H9 (cell line): ENCODE measurements at regions not wholly inside any gene's neighbourhood (a gene's known extent, or its start where the extent isn't known, plus 50 kb on each side); places are given as distances from the start of the nearest gene placed in this dataset.
"Not testable (repeated sequence)": the region's sequence is repeated elsewhere in the genome, so short reads cannot be mapped to it uniquely, and the experiment has no call there.

ENCODE experiments used
- DNase-seq: peaks from one replicate; pipeline ENCODE4 v3.0.0-alpha.2; 2017
- H2AFZ ChIP-seq: one replicate; pipeline ENCODE4 v1.6.1; 2013; ENCODE audit warnings: mild to moderate bottlenecking, low read length, control low read depth, moderate library complexity
- H2AK5ac ChIP-seq: 2 replicates; pipeline ENCODE4 v1.6.1; 2013; ENCODE audit warnings: low read length, control low read depth, mixed read lengths; ENCODE audit not compliant: insufficient read length
- H2BK120ac ChIP-seq: one replicate; pipeline ENCODE4 v1.6.1; 2013; ENCODE audit warnings: low read depth, mild to moderate bottlenecking, low read length, control low read depth, inconsistent platforms; ENCODE audit not compliant: poor library complexity, severe bottlenecking
- H2BK12ac ChIP-seq: 2 replicates; pipeline ENCODE4 v1.6.1; 2013; ENCODE audit warnings: low read length, control low read depth, mixed read lengths, low read depth; ENCODE audit not compliant: insufficient read length
- H2BK15ac ChIP-seq: 2 replicates; pipeline ENCODE4 v1.6.1; 2013; ENCODE audit warnings: low read depth, low read length, control low read depth
- H2BK20ac ChIP-seq: one replicate; pipeline ENCODE4 v1.6.1; 2013; ENCODE audit warnings: low read depth, mild to moderate bottlenecking, low read length, control low read depth, inconsistent platforms; ENCODE audit not compliant: poor library complexity, severe bottlenecking
- H2BK5ac ChIP-seq: 2 replicates; pipeline ENCODE4 v1.6.1; 2013; ENCODE audit warnings: low read length, control low read depth, mixed read lengths; ENCODE audit not compliant: insufficient read length
- H3K14ac ChIP-seq: 2 replicates; pipeline ENCODE4 v1.6.1; 2013; ENCODE audit warnings: low read length, control low read depth; ENCODE audit not compliant: insufficient read depth
- H3K18ac ChIP-seq: 2 replicates; pipeline ENCODE4 v1.6.1; 2013; ENCODE audit warnings: low read depth, mild to moderate bottlenecking, mixed read lengths, low read length, control low read depth; ENCODE audit not compliant: insufficient read length
- H3K23ac ChIP-seq: 2 replicates; pipeline ENCODE4 v1.6.1; 2013; ENCODE audit warnings: low read length, control low read depth, mixed read lengths, low read depth; ENCODE audit not compliant: insufficient read length
- H3K23me2 ChIP-seq: 2 replicates; pipeline ENCODE4 v1.6.1; 2013; ENCODE audit warnings: low read depth, mild to moderate bottlenecking, mixed read lengths, low read length, control low read depth; ENCODE audit not compliant: insufficient read length, poor library complexity, severe bottlenecking
- H3K27ac ChIP-seq: 2 replicates; pipeline ENCODE4 v1.5.1; 2013; ENCODE audit warnings: low read length, control low read depth, mixed read lengths, low read depth; ENCODE audit not compliant: insufficient read length
- H3K27me3 ChIP-seq: 2 replicates; pipeline ENCODE4 v1.6.1; 2013; ENCODE audit warnings: low read length, control low read depth, inconsistent platforms; ENCODE audit not compliant: insufficient read depth
- H3K4ac ChIP-seq: 2 replicates; pipeline ENCODE4 v1.6.1; 2013; ENCODE audit warnings: low read depth, mild to moderate bottlenecking, control low read depth, inconsistent platforms, low read length, moderate library complexity
- H3K4me1 ChIP-seq: 2 replicates; pipeline ENCODE4 v1.6.1; 2013; ENCODE audit warnings: low read length, control low read depth, inconsistent platforms; ENCODE audit not compliant: insufficient read depth
- H3K4me2 ChIP-seq: 2 replicates; pipeline ENCODE4 v1.6.1; 2013; ENCODE audit warnings: low read length, control low read depth, mixed read lengths; ENCODE audit not compliant: insufficient read length, insufficient read depth
- H3K56ac ChIP-seq: 2 replicates; pipeline ENCODE4 v1.6.1; 2013; ENCODE audit warnings: low read depth, mild to moderate bottlenecking, mixed read lengths, low read length, control low read depth; ENCODE audit not compliant: insufficient read length
- H3K79me1 ChIP-seq: 2 replicates; pipeline ENCODE4 v1.6.1; 2013; ENCODE audit warnings: low read depth, mild to moderate bottlenecking, moderate library complexity, low read length, control low read depth, inconsistent platforms; ENCODE audit not compliant: insufficient read depth, poor library complexity, severe bottlenecking
- H3K79me2 ChIP-seq: 2 replicates; pipeline ENCODE4 v1.6.1; 2013; ENCODE audit warnings: low read length, control low read depth, inconsistent platforms; ENCODE audit not compliant: insufficient read depth
- H3K9ac ChIP-seq: 2 replicates; pipeline ENCODE4 v1.6.1; 2013; ENCODE audit warnings: low read length, control low read depth, mixed read lengths; ENCODE audit not compliant: insufficient read length; ENCODE audit errors: extremely low read depth
- H3K9me3 ChIP-seq: one replicate; pipeline ENCODE4 v1.6.1; 2013; ENCODE audit warnings: low read depth, low read length, inconsistent platforms; ENCODE audit not compliant: control insufficient read depth
- H3T11ph ChIP-seq: one replicate; pipeline ENCODE4 v1.6.1; 2013; ENCODE audit warnings: mild to moderate bottlenecking, low read length, control low read depth, inconsistent platforms
- H4K20me1 ChIP-seq: one replicate; pipeline ENCODE4 v1.6.1; 2013; ENCODE audit not compliant: control insufficient read depth, insufficient read length, insufficient read depth
- H4K5ac ChIP-seq: 2 replicates; pipeline ENCODE4 v1.6.1; 2013; ENCODE audit warnings: low read depth, mild to moderate bottlenecking, mixed read lengths, low read length, control low read depth; ENCODE audit not compliant: insufficient read length
- H4K8ac ChIP-seq: replicated peaks from 2 replicates; pipeline ENCODE4 v1.6.1; 2013; ENCODE audit warnings: low read length, control low read depth, mixed read lengths, low read depth; ENCODE audit not compliant: insufficient read length
- H4K91ac ChIP-seq: 2 replicates; pipeline ENCODE4 v1.6.1; 2013; ENCODE audit warnings: low read depth, mild to moderate bottlenecking, moderate library complexity, mixed read lengths, low read length, control low read depth; ENCODE audit not compliant: insufficient read length
- H3K27ac Mint-ChIP-seq, 3 experiments: 2 replicates in 2 of 3; 3 replicates in 1 of 3; pipeline ENCODE4 v1.8.0; 2020 to 2021; ENCODE audit warnings: mixed read lengths in 3 of 3, mild to moderate bottlenecking in 1 of 3, moderate library complexity in 1 of 3
- H3K27me3 Mint-ChIP-seq: 2 replicates; pipeline ENCODE4 v1.8.0; 2021; ENCODE audit warnings: low read depth, mild to moderate bottlenecking, moderate library complexity, mixed read lengths
- H3K36me3 Mint-ChIP-seq, 3 experiments: 2 replicates in 2 of 3; 3 replicates in 1 of 3; pipeline ENCODE4 v1.8.0; 2020 to 2021; ENCODE audit warnings: low read depth in 3 of 3, mixed read lengths in 3 of 3; ENCODE audit not compliant: insufficient read depth in 1 of 3
- H3K4me1 Mint-ChIP-seq, 2 experiments: 2 replicates each; pipeline ENCODE4 v1.8.0; 2020; ENCODE audit warnings: mixed read lengths in 2 of 2
- H3K4me3 Mint-ChIP-seq, 2 experiments: 2 replicates in 1 of 2; 3 replicates in 1 of 2; pipeline ENCODE4 v1.8.0; 2020 to 2021; ENCODE audit warnings: mild to moderate bottlenecking in 2 of 2, mixed read lengths in 2 of 2, moderate library complexity in 1 of 2
- H3K9me3 Mint-ChIP-seq, 2 experiments: 2 replicates in 1 of 2; 3 replicates in 1 of 2; pipeline ENCODE4 v1.8.0; 2020; ENCODE audit warnings: mild to moderate bottlenecking in 2 of 2, mixed read lengths in 2 of 2, moderate library complexity in 1 of 2
- CTCF ChIP-seq: fragments of 200-600 bp; sonication (generic); conservative IDR thresholded peaks from 3 replicates; pipeline ENCODE4 v1.8.0; 2021; ENCODE audit warnings: antibody characterized with exemption, mild to moderate bottlenecking
- WGBS: extraction: QIAGEN DNeasy Blood & Tissue Kit; methylation state at CpG from one replicate; pipeline ENCODE4 v1.1.7; 2013; ENCODE audit warnings: missing lambda C conversion rate, low lambda C conversion rate, mixed read lengths; ENCODE audit not compliant: insufficient read length; ENCODE audit errors: extremely low coverage; 5-methylcytosine and 5-hydroxymethylcytosine counted together

GRCh38 chr16:59950431-59950830, 1216.3 kb upstream of the GOT2 start:
- H3K23ac ChIP-seq = no peak overlapping the region
- H3K79me1 ChIP-seq = no peaks in the 10 kb centered on the region
- Mint-ChIP-seq H3K4me3 (no peak overlapping the region), H3K27me3 (no peaks in the 10 kb centered on the region), H3K36me3 (no peaks in the 10 kb centered on the region; a peak in 1 of 7 replicates), H3K27ac (no peak overlapping the region), H3K4me1 (peaks cover 4% of the 10 kb centered on the region in 2 experiments; a peak in 3 of 4 replicates), H3K9me3 (peaks cover 0 to 2% of the 10 kb centered on the region in 2 experiments; a peak in 2 of 5 replicates)
- H2AFZ ChIP-seq = no peak overlapping the region
- no peak overlapping the region for H2AK5ac ChIP-seq
- H4K91ac ChIP-seq = no peak overlapping the region
- no peaks in the 10 kb centered on the region for H3K4me1 ChIP-seq
- H3K4ac ChIP-seq = no peak overlapping the region
- no peak overlapping the region for H3K18ac ChIP-seq
- H3K23me2 ChIP-seq = no peaks in the 10 kb centered on the region
- no peak overlapping the region for H2BK15ac ChIP-seq
- H4K8ac ChIP-seq = no peak overlapping the region
- no peak overlapping the region for H3K14ac ChIP-seq
- no peak overlapping the region for H3K56ac ChIP-seq
- no peak overlapping the region for H4K5ac ChIP-seq
- H2BK120ac ChIP-seq = no peak overlapping the region
- no peaks in the 10 kb centered on the region for H3K79me2 ChIP-seq
- no peaks in the 10 kb centered on the region for H3K9me3 ChIP-seq
- WGBS = no CpG with 5 or more reads among the region's 2 CpGs
- no peak overlapping the region for H3K4me2 ChIP-seq
- H3K9ac ChIP-seq = no peak overlapping the region
- TF ChIP-seq CTCF = no peak
- H2BK20ac ChIP-seq = no peak overlapping the region
- H4K20me1 ChIP-seq = no peaks in the 10 kb centered on the region
- H3K27ac ChIP-seq = no peak overlapping the region
- no peak for DNase-seq
- H3K27me3 ChIP-seq = no peaks in the 10 kb centered on the region
- no peak overlapping the region for H2BK12ac ChIP-seq
- no peak overlapping the region for H3T11ph ChIP-seq
- H2BK5ac ChIP-seq = no peak overlapping the region

- not testable (repeated sequence) for H3K56ac ChIP-seq, H2BK120ac ChIP-seq, H3K36me3 Mint-ChIP-seq, H3K4ac ChIP-seq, H3K23me2 ChIP-seq, H2BK15ac ChIP-seq, H3K27me3 Mint-ChIP-seq, H3K4me3 Mint-ChIP-seq, H3K4me2 ChIP-seq, H3T11ph ChIP-seq, H3K9me3 ChIP-seq, H3K4me1 ChIP-seq, H2AK5ac ChIP-seq, H2BK5ac ChIP-seq, H4K91ac ChIP-seq, H3K27me3 ChIP-seq, H3K14ac ChIP-seq, H4K8ac ChIP-seq, H3K4me1 Mint-ChIP-seq, H2BK12ac ChIP-seq, DNase-seq, H3K18ac ChIP-seq, H3K9me3 Mint-ChIP-seq, H4K20me1 ChIP-seq, H3K27ac Mint-ChIP-seq, H3K9ac ChIP-seq, H4K5ac ChIP-seq, H3K79me1 ChIP-seq, H2BK20ac ChIP-seq, H3K23ac ChIP-seq, H3K27ac ChIP-seq, H3K79me2 ChIP-seq, H2AFZ ChIP-seq
- WGBS = no CpG with 5 or more reads among the region's 5 CpGs
Observed at GRCh38 chr16:59944041-59944440, 1209.9 kb upstream of the GOT2 start.
